ENCODE measurements at regions not wholly inside any gene's neighbourhood (a gene's known extent, or its start where the extent isn't known, plus 50 kb on each side); places are given as distances from the start of the nearest gene placed in this dataset.

DNA sequence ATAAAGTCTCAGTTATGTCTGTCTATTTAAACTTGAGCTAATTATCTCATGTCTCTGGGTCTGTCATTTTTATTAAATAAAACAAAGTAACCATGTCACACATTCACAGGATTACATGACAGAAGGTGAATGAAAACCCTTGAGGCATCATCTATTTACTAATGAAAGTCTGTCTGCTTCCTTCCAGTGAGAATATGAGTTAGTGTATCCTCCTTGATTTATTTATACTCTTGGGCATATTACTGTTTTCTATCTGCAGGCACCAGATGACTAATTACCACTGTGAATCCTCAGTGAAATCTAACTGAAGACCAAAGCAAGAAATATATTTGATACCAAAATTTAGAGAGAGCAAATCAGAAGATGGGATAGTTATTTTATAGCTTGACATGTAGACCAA lies 163.7 kb downstream of the CDC14C start:
- Mint-ChIP-seq H3K4me3 (no peak overlapping the region), H3K27me3 (ENCODE audit: insufficient read depth, low read depth, poor library complexity) (peaks cover 2% of the 10 kb centered on the region), H3K36me3 (ENCODE audit: low read depth) (0 out of 3 replicates have a peak, but pooled peaks cover 3% of the 10 kb centered on the region), H3K4me1 (peaks cover 30% of the 10 kb centered on the region), H3K27ac (peak overlapping the region; percentile 74), H3K9me3 (peaks cover 4% of the 10 kb centered on the region; the same call in 2 of the 3 replicates)
- H3K79me2 ChIP-seq (replicated peaks; ENCODE audit: insufficient read depth) = no peaks in the 10 kb centered on the region
- ATAC-seq (no peak), DNase-seq (ENCODE audit: low spot score) (no peak)
- H3K4me2 ChIP-seq = no peak overlapping the region
- H3K4me3 ChIP-seq = no peak overlapping the region
- TF ChIP-seq, protein P1, sequence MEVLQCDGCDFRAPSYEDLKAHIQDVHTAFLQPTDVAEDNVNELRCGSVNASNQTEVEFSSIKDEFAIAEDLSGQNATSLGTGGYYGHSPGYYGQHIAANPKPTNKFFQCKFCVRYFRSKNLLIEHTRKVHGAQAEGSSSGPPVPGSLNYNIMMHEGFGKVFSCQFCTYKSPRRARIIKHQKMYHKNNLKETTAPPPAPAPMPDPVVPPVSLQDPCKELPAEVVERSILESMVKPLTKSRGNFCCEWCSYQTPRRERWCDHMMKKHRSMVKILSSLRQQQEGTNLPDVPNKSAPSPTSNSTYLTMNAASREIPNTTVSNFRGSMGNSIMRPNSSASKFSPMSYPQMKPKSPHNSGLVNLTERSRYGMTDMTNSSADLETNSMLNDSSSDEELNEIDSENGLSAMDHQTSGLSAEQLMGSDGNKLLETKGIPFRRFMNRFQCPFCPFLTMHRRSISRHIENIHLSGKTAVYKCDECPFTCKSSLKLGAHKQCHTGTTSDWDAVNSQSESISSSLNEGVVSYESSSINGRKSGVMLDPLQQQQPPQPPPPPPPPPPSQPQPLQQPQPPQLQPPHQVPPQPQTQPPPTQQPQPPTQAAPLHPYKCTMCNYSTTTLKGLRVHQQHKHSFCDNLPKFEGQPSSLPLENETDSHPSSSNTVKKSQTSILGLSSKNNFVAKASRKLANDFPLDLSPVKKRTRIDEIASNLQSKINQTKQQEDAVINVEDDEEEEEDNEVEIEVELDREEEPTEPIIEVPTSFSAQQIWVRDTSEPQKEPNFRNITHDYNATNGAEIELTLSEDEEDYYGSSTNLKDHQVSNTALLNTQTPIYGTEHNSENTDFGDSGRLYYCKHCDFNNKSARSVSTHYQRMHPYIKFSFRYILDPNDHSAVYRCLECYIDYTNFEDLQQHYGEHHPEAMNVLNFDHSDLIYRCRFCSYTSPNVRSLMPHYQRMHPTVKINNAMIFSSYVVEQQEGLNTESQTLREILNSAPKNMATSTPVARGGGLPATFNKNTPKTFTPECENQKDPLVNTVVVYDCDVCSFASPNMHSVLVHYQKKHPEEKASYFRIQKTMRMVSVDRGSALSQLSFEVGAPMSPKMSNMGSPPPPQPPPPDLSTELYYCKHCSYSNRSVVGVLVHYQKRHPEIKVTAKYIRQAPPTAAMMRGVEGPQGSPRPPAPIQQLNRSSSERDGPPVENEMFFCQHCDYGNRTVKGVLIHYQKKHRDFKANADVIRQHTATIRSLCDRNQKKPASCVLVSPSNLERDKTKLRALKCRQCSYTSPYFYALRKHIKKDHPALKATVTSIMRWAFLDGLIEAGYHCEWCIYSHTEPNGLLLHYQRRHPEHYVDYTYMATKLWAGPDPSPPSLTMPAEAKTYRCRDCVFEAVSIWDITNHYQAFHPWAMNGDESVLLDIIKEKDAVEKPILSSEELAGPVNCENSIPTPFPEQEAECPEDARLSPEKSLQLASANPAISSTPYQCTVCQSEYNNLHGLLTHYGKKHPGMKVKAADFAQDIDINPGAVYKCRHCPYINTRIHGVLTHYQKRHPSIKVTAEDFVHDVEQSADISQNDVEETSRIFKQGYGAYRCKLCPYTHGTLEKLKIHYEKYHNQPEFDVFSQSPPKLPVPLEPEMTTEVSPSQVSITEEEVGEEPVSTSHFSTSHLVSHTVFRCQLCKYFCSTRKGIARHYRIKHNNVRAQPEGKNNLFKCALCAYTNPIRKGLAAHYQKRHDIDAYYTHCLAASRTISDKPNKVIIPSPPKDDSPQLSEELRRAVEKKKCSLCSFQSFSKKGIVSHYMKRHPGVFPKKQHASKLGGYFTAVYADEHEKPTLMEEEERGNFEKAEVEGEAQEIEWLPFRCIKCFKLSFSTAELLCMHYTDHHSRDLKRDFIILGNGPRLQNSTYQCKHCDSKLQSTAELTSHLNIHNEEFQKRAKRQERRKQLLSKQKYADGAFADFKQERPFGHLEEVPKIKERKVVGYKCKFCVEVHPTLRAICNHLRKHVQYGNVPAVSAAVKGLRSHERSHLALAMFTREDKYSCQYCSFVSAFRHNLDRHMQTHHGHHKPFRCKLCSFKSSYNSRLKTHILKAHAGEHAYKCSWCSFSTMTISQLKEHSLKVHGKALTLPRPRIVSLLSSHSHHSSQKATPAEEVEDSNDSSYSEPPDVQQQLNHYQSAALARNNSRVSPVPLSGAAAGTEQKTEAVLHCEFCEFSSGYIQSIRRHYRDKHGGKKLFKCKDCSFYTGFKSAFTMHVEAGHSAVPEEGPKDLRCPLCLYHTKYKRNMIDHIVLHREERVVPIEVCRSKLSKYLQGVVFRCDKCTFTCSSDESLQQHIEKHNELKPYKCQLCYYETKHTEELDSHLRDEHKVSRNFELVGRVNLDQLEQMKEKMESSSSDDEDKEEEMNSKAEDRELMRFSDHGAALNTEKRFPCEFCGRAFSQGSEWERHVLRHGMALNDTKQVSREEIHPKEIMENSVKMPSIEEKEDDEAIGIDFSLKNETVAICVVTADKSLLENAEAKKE (CRISPR knock-in tag; IDR thresholded peaks at IDR 0.05) = no peak
- TF ChIP-seq EZH2phosphoT487 (IDR thresholded peaks at IDR 0.05; ENCODE audit: unreplicated experiment) (no peak), EZH2 (IDR thresholded peaks at IDR 0.05; ENCODE audit: low read depth, unreplicated experiment) (no peak), JUNB (IDR thresholded peaks at IDR 0.05; ENCODE audit: unreplicated experiment) (no peak), POLR2AphosphoS5 (IDR thresholded peaks at IDR 0.05; ENCODE audit: low read depth) (no peak), NANOG (IDR thresholded peaks at IDR 0.05; ENCODE audit: borderline replicate concordance) (no peak), ZNF331 (CRISPR knock-in tag; IDR thresholded peaks at IDR 0.05; ENCODE audit: low read depth) (no peak), STAT1 (IDR thresholded peaks at IDR 0.05; ENCODE audit: unreplicated experiment) (no peak), ZNF114 (CRISPR knock-in tag; IDR thresholded peaks at IDR 0.05) (no peak), CREB1 (CRISPR knock-in tag; IDR thresholded peaks at IDR 0.05; ENCODE audit: low read depth) (no peak)
- TF ChIP-seq, protein P2, sequence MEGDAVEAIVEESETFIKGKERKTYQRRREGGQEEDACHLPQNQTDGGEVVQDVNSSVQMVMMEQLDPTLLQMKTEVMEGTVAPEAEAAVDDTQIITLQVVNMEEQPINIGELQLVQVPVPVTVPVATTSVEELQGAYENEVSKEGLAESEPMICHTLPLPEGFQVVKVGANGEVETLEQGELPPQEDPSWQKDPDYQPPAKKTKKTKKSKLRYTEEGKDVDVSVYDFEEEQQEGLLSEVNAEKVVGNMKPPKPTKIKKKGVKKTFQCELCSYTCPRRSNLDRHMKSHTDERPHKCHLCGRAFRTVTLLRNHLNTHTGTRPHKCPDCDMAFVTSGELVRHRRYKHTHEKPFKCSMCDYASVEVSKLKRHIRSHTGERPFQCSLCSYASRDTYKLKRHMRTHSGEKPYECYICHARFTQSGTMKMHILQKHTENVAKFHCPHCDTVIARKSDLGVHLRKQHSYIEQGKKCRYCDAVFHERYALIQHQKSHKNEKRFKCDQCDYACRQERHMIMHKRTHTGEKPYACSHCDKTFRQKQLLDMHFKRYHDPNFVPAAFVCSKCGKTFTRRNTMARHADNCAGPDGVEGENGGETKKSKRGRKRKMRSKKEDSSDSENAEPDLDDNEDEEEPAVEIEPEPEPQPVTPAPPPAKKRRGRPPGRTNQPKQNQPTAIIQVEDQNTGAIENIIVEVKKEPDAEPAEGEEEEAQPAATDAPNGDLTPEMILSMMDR (conservative IDR thresholded peaks at IDR 0.05; ENCODE audit: low read depth in 2 of 2) = no peak
- TF ChIP-seq, protein P3, sequence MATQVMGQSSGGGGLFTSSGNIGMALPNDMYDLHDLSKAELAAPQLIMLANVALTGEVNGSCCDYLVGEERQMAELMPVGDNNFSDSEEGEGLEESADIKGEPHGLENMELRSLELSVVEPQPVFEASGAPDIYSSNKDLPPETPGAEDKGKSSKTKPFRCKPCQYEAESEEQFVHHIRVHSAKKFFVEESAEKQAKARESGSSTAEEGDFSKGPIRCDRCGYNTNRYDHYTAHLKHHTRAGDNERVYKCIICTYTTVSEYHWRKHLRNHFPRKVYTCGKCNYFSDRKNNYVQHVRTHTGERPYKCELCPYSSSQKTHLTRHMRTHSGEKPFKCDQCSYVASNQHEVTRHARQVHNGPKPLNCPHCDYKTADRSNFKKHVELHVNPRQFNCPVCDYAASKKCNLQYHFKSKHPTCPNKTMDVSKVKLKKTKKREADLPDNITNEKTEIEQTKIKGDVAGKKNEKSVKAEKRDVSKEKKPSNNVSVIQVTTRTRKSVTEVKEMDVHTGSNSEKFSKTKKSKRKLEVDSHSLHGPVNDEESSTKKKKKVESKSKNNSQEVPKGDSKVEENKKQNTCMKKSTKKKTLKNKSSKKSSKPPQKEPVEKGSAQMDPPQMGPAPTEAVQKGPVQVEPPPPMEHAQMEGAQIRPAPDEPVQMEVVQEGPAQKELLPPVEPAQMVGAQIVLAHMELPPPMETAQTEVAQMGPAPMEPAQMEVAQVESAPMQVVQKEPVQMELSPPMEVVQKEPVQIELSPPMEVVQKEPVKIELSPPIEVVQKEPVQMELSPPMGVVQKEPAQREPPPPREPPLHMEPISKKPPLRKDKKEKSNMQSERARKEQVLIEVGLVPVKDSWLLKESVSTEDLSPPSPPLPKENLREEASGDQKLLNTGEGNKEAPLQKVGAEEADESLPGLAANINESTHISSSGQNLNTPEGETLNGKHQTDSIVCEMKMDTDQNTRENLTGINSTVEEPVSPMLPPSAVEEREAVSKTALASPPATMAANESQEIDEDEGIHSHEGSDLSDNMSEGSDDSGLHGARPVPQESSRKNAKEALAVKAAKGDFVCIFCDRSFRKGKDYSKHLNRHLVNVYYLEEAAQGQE (IDR thresholded peaks at IDR 0.05; ENCODE audit: unreplicated experiment) = no peak
- TF ChIP-seq, protein P4, sequence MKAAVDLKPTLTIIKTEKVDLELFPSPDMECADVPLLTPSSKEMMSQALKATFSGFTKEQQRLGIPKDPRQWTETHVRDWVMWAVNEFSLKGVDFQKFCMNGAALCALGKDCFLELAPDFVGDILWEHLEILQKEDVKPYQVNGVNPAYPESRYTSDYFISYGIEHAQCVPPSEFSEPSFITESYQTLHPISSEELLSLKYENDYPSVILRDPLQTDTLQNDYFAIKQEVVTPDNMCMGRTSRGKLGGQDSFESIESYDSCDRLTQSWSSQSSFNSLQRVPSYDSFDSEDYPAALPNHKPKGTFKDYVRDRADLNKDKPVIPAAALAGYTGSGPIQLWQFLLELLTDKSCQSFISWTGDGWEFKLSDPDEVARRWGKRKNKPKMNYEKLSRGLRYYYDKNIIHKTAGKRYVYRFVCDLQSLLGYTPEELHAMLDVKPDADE (IDR thresholded peaks at IDR 0.05) = no peak
- H2AFZ ChIP-seq = no peak overlapping the region
- no peaks in the 10 kb centered on the region for H3F3A ChIP-seq (replicated peaks; ENCODE audit: low read depth)
- H3K36me3 ChIP-seq (ENCODE audit: insufficient read depth) = no peaks in the 10 kb centered on the region
- no peaks in the 10 kb centered on the region for H4K20me1 ChIP-seq (replicated peaks; ENCODE audit: insufficient read depth)
- no peaks in the 10 kb centered on the region for H3K27me3 ChIP-seq (ENCODE audit: insufficient read depth)
- peak overlapping the region; percentile 27; the same call in 1 of the 2 replicates for H3K27ac ChIP-seq (ENCODE audit: low read depth)
- peaks cover 20% of the 10 kb centered on the region for H3K4me1 ChIP-seq (ENCODE audit: insufficient read depth)
- H3K9me2 ChIP-seq (ENCODE audit: insufficient read depth) = no peaks in the 10 kb centered on the region

Data from GM23338 (cell line).